Middle frontal gyrus (tissue), 1 donor: ENCODE measurements at regions not wholly inside any gene's neighbourhood (a gene's known extent, or its start where the extent isn't known, plus 50 kb on each side); places are given as distances from the start of the nearest gene placed in this dataset.

ENCODE experiments used
- DNase-seq: peaks from one replicate; pipeline ENCODE4 v3.0.0-alpha.2; 2015; ENCODE audit warnings: low spot score; ENCODE audit errors: extremely low spot score

DNA sequence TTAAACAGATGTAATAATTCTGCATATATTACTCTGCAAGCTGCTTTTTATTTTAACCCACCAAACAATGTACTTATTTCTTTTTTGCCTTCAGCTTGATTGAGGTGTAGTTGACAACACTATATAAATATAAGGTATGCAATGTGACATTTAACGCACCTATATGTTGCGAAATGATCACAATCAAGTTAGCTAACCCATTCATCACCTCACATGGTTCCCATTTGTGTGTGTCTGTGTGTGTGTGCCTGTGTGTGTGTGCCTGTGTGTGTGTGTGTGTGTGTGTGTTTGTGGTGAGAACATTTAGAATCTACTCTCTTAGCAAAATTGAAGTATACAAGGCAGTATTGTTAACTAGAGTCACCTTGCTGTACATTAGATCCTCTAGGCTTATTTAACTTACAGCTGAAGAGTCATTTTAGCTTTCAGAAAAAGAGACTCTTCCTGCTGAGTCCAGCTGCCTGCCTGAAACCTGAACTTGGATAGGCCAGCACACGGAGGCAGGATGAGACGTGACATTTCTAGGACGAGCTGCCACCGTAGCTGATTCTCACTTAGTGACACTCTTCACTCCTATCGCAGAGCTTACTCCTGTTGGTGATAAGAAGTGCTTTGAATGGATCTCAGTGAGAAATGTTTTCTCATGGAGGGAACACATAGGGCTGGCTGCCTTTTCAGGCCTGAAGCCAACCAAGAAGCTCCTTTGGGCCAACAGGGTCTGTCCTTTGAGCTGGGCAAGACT, 126.5 kb upstream of the RIPOR2 start:
- DNase-seq: no peak

GRCh38 chr6:25064006-25064405, 128.2 kb upstream of the RIPOR2 start:
- DNase-seq: no peak

GRCh38 chr6:25065666-25066065, 129.9 kb upstream of the RIPOR2 start:
- DNase-seq: no peak

- DNase-seq: no peak
Measured at GRCh38 chr6:25066593-25066992, 130.8 kb upstream of the RIPOR2 start.

DNA sequence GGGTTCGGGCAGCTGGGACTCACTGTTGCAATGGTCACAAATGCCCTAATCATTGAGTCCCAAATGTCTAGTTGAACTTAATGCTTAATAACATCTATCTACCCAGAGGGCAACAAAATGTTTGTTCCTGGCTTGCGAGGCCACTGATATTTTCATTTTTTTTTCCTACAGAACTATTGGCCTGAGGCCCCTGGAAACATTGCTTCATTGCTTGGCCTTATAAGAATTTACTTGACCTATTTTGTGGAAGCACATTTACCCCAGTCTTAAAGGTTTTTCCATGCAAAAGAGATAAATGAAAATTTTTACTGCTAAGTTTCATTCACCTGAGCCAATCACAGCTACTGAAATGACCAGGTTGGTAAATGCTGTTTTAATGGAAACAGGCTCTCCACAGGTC, 133.1 kb upstream of the RIPOR2 start:
- no peak for DNase-seq

GRCh38 chr6:25070547-25071366, 135.0 kb upstream of the RIPOR2 start:
- peak; percentile 80 for DNase-seq

DNA sequence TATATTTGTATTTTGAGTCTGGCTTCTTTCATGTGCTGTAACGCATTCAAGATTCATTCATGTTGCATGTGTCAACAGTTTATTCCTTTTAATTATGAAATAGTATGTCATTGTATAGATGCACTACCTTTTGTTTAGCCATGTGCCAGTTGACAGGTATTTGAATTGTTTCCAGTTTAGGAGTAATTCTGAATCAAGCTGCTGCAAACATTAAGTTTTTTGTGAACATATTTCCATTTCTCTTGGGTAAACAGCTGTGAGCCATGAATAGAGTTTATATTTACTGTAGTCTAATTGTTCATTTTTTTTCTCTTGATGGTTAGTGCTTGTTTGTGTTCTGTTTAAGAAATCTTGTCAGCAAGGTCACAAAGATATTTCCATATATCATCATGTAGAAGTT, 142.4 kb upstream of the RIPOR2 start:
- no peak for DNase-seq

GRCh38 chr6:25083784-25084507, 148.2 kb upstream of the RIPOR2 start:
- no peak for DNase-seq

GRCh38 chr6:25084508-25084833, 148.7 kb upstream of the RIPOR2 start:
- DNase-seq: no peak

GRCh38 chr6:25085756-25086155, 150.0 kb upstream of the RIPOR2 start:
- no peak for DNase-seq

GRCh38 chr6:25086500-25087091, 150.8 kb upstream of the RIPOR2 start:
- no peak for DNase-seq

GRCh38 chr6:25088513-25088912, 152.8 kb upstream of the RIPOR2 start:
- DNase-seq: no peak

GRCh38 chr6:25089442-25089841, 153.7 kb upstream of the RIPOR2 start:
- no peak for DNase-seq

- no peak for DNase-seq
Measured at GRCh38 chr6:25094726-25095125, 159.0 kb upstream of the RIPOR2 start.

GRCh38 chr6:25100288-25100687, 164.5 kb upstream of the RIPOR2 start:
- no peak for DNase-seq

GRCh38 chr6:25103603-25104002, 167.8 kb upstream of the RIPOR2 start:
- no peak for DNase-seq

GRCh38 chr6:25105070-25105925, 169.5 kb upstream of the RIPOR2 start:
- DNase-seq: no peak

DNA sequence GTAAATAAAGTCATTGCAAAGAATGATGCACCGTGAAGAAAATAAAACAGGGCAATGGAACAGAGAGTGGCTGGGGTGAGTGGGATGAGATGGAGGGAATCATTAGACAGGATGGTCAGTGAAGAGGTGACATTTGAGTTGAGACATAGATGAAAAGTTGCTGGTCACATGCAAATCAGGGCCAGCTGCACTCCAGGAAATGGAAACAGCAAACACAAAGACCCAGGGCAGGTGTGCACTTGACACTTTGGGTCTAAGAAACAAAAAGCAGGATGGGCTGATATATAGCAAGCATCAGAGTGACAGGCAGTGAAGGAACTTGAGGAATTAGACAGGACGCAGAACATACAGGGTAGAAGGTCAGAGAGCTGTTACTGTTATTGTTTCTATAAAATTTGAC, 171.5 kb upstream of the RIPOR2 start:
- DNase-seq: no peak

GRCh38 chr6:25111782-25112181, 167.4 kb upstream of the CARMIL1 start:
- no peak for DNase-seq

- no peak for DNase-seq
Measured at GRCh38 chr6:25112322-25112773, 166.8 kb upstream of the CARMIL1 start.

- DNase-seq: no peak
Measured at GRCh38 chr6:25113436-25113835, 165.7 kb upstream of the CARMIL1 start.
